Large intestine (tissue), 3 donors: ENCODE measurements at regions not wholly inside any gene's neighbourhood (a gene's known extent, or its start where the extent isn't known, plus 50 kb on each side); places are given as distances from the start of the nearest gene placed in this dataset.

Source experiments
- DNase-seq, 2 donors: peaks; one replicate each; pipeline versions ENCODE4 v3.0.0 to v3.0.0-alpha.2; 2013
- H3K27ac ChIP-seq: one replicate; pipeline ENCODE4 v1.5.1; 2013; ENCODE audit warnings: low read length
- H3K27me3 ChIP-seq: 2 replicates; pipeline ENCODE4 v1.6.1; 2013; ENCODE audit warnings: low read length; ENCODE audit not compliant: control insufficient read depth, insufficient read depth
- H3K36me3 ChIP-seq: 2 replicates; pipeline ENCODE4 v1.6.1; 2013; ENCODE audit warnings: low read length; ENCODE audit not compliant: control insufficient read depth, insufficient read depth
- H3K4me1 ChIP-seq: one replicate; pipeline ENCODE4 v1.6.1; 2013; ENCODE audit warnings: low read length; ENCODE audit not compliant: control insufficient read depth, insufficient read depth
- H3K4me3 ChIP-seq: one replicate; pipeline ENCODE4 v1.5.1; 2013; ENCODE audit warnings: low read length
- H3K9me3 ChIP-seq: one replicate; pipeline ENCODE4 v1.6.1; 2013; ENCODE audit warnings: mild to moderate bottlenecking, low read depth, low read length, moderate library complexity; ENCODE audit not compliant: control insufficient read depth
- WGBS: methylation state at CpG from one replicate; pipeline ENCODE4 v1.1.5; 2013; ENCODE audit warnings: low lambda C conversion rate; ENCODE audit not compliant: insufficient coverage; 5-methylcytosine and 5-hydroxymethylcytosine counted together

DNA sequence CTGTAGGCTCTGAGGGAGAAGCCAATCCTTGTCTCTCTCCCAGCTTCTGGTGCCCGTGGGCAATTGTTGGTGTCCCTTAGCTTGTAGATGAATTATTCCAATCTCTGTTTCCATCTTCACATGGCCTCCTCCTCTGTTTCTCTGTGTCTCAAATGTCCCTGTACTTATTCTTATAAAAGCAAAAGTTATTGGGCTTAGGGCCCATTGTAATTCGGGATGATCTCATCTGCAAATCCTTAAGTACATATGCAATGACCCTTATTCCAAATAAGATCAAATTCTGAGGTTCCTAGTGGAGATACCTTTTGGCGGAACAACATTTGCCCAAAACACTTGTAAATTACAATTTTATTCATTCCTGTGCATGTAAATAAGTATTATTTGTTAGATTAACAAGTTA lies 147.4 kb upstream of the EPHA3 start:
- no CpG with 5 or more reads among the region's 3 CpGs for WGBS

DNA sequence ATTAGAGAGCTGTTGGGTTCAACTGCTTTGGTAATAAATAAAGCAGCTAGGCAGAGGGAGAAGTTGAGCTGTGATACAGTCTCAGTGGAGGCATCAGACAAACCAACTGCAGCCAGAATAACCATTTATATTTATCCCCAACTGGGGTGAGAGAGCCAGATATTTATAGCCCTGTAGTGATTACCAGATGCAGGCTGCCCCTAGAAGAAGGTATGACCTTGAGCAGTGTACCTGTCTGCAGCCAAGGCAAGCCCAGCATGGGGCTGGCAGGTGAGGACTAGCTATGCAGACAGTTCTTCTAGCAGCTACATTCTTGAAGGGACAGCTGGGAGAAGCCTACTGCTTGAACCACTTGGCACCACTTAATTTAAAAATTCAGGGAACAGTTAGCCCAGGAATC lies 144.4 kb upstream of the EPHA3 start:
- DNase-seq = no peak
- no peak overlapping the region for H3K4me3 ChIP-seq
- no peaks in the 10 kb centered on the region for H3K4me1 ChIP-seq

More for the DNA sequence above, 147.4 kb upstream of the EPHA3 start:
- H3K4me1 ChIP-seq = no peaks in the 10 kb centered on the region
- no peak overlapping the region for H3K4me3 ChIP-seq
- no peaks in the 10 kb centered on the region for H3K27me3 ChIP-seq
- H3K9me3 ChIP-seq = no peaks in the 10 kb centered on the region
- H3K27ac ChIP-seq = no peak overlapping the region
- DNase-seq = no peak
- no peaks in the 10 kb centered on the region for H3K36me3 ChIP-seq

DNA sequence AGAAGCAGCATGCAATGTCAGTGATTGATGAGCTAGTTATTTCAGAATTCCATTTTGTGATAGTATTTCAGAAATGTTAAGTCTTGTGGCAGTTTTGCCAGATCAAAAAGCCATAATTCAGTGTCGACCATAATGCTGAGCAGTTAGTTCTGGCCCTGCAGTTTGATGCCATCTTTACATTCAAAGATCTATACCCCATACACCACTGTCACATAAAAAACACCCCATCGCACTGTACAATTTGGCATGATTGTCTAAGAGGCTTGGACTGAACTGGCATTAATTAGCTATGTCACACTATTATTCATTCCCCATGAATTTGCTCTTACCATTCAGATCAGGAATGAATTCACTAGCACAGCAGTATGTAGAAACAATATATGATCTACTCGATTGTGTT lies 127.7 kb upstream of the EPHA3 start:
- no peaks in the 10 kb centered on the region for H3K27me3 ChIP-seq
- H3K4me3 ChIP-seq = no peak overlapping the region
- H3K4me1 ChIP-seq = no peaks in the 10 kb centered on the region
- peaks cover under 1% of the 10 kb centered on the region for H3K9me3 ChIP-seq
- WGBS = 100% methylated on average over 1 of the region's 3 CpGs
- no peak for DNase-seq
- no peak overlapping the region for H3K27ac ChIP-seq
- no peaks in the 10 kb centered on the region for H3K36me3 ChIP-seq

More for the DNA sequence above, 144.4 kb upstream of the EPHA3 start:
- Histone ChIP-seq H3K36me3 (no peaks in the 10 kb centered on the region), H3K9me3 (no peaks in the 10 kb centered on the region), H3K27ac (no peak overlapping the region), H3K27me3 (no peaks in the 10 kb centered on the region)

DNA sequence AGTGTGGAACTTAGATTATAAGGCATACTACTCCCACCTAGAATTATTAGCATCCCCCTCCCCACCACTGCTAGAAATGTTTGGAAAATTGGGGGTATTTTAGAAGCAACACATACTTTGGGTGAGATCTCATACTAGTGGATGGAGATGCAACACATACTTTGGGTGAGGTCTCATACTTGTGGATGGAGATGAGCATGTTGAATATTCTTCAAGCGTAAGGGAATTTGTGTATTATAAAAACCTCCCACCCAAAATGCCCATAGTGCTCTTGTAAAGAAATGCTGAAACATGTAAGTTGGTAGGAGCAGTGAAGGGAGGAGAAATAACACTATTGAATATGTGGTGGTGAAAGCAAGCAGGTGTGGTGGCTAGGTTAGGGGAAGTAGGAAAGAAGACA lies 124.0 kb upstream of the EPHA3 start:
- DNase-seq = no peak
- WGBS = no CpG with 5 or more reads among the region's 1 CpG

DNA sequence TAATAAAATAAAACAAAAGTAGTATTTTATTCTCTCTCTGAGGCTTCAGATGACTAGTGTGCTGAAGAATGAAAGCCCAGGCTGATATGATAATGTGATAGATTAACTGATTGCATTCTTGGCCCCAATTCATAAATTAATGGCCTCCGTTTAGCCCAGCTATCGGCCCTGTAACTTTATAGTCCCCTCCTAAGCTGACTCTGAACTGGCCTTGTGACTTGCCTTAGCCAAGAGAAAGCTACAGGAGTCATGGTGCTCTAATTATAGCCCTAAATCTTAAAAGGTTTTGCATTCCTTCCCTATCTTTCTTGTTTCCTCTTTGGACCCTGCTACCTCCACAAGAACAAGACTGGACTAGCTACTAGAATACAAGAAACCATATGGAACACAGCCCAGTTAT lies 123.2 kb upstream of the EPHA3 start:
- Histone ChIP-seq H3K27ac (no peak overlapping the region), H3K9me3 (no peaks in the 10 kb centered on the region), H3K36me3 (no peaks in the 10 kb centered on the region), H3K27me3 (no peaks in the 10 kb centered on the region), H3K4me3 (no peak overlapping the region), H3K4me1 (no peaks in the 10 kb centered on the region)
- WGBS = no CpG with 5 or more reads among the region's 2 CpGs
- no peak for DNase-seq

More for the DNA sequence above, 124.0 kb upstream of the EPHA3 start:
- H3K27me3 ChIP-seq = no peaks in the 10 kb centered on the region
- no peaks in the 10 kb centered on the region for H3K4me1 ChIP-seq
- no peaks in the 10 kb centered on the region for H3K9me3 ChIP-seq
- H3K27ac ChIP-seq = no peak overlapping the region
- no peak overlapping the region for H3K4me3 ChIP-seq
- H3K36me3 ChIP-seq = no peaks in the 10 kb centered on the region

DNA sequence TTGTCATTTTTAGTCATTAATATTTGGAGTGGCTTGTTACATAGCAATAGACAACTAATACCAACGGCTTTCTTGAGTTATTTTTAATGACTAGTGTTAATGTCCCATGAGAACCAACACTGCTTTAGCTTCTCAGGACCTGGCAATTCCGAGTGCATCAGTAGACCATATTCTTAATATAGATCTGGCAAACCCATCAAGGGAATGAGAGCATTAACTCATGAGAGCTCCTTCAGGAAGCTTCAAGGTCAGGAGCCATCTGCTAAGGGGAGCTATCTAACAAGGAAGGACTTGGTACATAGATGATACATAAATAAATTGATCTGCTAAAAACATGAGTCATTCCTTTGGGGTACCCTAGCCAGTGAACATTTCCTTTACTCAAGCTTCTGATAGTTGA lies 122.6 kb upstream of the EPHA3 start:
- Histone ChIP-seq H3K27me3 (no peaks in the 10 kb centered on the region), H3K36me3 (no peaks in the 10 kb centered on the region), H3K4me1 (no peaks in the 10 kb centered on the region), H3K27ac (no peak overlapping the region), H3K9me3 (no peaks in the 10 kb centered on the region), H3K4me3 (no peak overlapping the region)
- DNase-seq = no peak
- WGBS = no CpG with 5 or more reads among the region's 2 CpGs

DNA sequence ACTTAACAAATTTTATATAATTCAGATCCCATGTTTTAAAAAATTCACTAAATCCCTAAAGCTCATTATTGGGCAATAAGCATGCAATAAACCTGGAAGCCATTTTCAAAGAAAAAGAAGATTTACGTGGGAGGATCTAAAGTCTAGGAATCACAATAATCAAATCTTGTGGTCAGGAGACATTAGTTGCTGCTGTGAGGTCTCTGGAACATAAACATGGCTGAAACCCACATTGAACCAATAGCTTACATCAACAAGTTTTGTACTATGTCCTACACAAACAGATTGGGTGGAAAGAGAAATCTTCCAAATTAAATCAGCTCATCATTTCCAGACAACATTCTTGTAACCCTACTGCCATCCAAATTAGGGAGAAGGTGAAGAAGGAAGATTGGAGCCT lies 121.9 kb upstream of the EPHA3 start:
- H3K9me3 ChIP-seq = no peaks in the 10 kb centered on the region
- H3K27me3 ChIP-seq = no peaks in the 10 kb centered on the region
- H3K27ac ChIP-seq = no peak overlapping the region
- no peaks in the 10 kb centered on the region for H3K4me1 ChIP-seq
- no peak overlapping the region for H3K4me3 ChIP-seq
- WGBS = 88% methylated on average over 1 of the region's 1 CpG
- DNase-seq = no peak
- no peaks in the 10 kb centered on the region for H3K36me3 ChIP-seq

DNA sequence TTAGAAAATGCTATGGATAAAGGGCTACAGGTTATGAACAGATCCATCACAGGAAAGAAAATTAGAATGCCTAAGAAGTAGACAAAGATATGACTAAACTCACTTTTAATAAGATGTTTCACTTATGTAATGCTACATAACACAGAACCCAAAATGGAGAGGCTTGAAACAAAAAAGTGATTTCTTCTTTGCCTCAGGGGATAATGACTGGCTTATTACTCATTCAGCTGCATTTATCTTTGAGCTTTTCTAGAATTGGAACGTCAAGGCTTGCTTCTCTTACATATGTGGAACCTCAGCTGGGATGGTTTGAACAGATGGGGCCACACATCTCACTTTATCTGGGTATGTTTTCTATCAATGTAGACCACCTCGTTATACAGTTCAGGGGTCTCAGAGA lies 120.6 kb upstream of the EPHA3 start:
- no peak overlapping the region for H3K4me3 ChIP-seq
- H3K9me3 ChIP-seq = no peaks in the 10 kb centered on the region
- WGBS = no CpG with 5 or more reads among the region's 2 CpGs

DNA sequence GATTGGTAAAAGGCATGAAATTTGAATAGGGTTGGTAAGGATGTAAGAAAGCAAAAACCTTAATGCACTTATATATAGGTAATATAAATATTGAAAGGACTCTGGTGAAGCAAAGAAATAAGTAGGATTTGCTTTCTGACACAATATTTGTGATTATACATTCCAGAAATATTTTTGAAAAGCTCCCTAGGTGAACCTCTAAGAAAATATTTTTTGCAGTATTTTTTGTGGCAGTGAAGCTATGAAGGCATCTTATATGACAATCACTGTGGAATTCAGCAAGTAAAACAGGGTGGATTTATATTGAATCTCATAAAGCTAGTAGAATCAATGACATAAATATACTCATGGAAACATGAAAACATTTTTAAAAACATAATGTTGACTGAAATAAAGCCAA lies 119.6 kb upstream of the EPHA3 start:
- no peak for DNase-seq
- Histone ChIP-seq H3K9me3 (no peaks in the 10 kb centered on the region), H3K27me3 (no peaks in the 10 kb centered on the region), H3K4me3 (no peak overlapping the region), H3K36me3 (no peaks in the 10 kb centered on the region), H3K4me1 (no peaks in the 10 kb centered on the region), H3K27ac (no peak overlapping the region)

More for the DNA sequence above, 120.6 kb upstream of the EPHA3 start:
- Histone ChIP-seq H3K27me3 (no peaks in the 10 kb centered on the region), H3K4me1 (no peaks in the 10 kb centered on the region), H3K27ac (no peak overlapping the region), H3K36me3 (no peaks in the 10 kb centered on the region)
- DNase-seq = no peak

DNA sequence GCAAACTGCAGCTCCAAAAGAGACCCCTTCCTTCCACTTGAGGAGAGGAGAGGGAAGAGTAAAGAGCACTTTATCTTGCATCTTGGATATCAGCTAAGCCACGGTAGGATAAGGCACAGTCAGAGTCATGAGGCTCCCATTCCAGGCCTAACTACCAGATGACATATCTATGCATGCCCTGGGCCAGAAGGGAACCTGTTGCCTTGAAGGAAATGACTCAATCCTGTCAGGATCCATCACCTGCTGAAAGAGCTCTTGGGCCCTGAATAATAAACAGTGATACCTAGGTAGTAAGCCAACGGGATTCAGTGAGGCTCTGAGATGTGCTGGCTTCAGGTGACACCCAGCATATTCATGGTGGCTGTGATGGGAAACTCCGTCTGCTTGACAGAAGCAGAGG lies 118.5 kb upstream of the EPHA3 start:
- no peaks in the 10 kb centered on the region for H3K36me3 ChIP-seq
- H3K27me3 ChIP-seq = no peaks in the 10 kb centered on the region
- no peak overlapping the region for H3K27ac ChIP-seq
- WGBS = no CpG with 5 or more reads among the region's 3 CpGs
- H3K4me1 ChIP-seq = no peaks in the 10 kb centered on the region
- DNase-seq = no peak
- H3K9me3 ChIP-seq = no peaks in the 10 kb centered on the region
- no peak overlapping the region for H3K4me3 ChIP-seq

DNA sequence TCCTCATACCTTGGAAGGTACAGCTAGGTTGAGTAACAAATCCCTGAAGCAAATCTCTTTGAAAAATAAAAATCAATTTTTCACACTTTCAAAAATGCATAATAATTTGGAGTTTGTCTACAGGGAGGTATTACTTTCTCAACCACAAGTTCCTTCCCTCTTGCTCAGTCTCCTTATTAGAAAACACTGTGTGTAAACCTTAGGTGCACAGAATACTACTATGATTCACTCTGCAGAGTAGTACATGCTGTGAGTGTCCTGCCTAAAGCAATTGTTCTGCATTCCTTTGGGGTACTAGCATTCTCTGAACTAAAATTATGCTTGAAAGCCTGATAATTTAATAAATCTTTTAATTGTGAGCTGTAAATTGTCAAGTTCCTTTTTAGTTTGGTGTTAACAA lies 115.9 kb upstream of the EPHA3 start:
- no peak for DNase-seq
- Histone ChIP-seq H3K27me3 (no peaks in the 10 kb centered on the region), H3K36me3 (no peaks in the 10 kb centered on the region), H3K27ac (no peak overlapping the region), H3K9me3 (no peaks in the 10 kb centered on the region), H3K4me3 (no peak overlapping the region), H3K4me1 (no peaks in the 10 kb centered on the region)
